Keratinocyte (primary cell): ENCODE measurements at regions not wholly inside any gene's neighbourhood (a gene's known extent, or its start where the extent isn't known, plus 50 kb on each side); places are given as distances from the start of the nearest gene placed in this dataset.
A peak's percentile ranks its signal among the peaks of the same experiment; 100 is the strongest.
"Not testable (repeated sequence)": the region's sequence is repeated elsewhere in the genome, so short reads cannot be mapped to it uniquely, and the experiment has no call there.

ENCODE experiments used
- DNase-seq: peaks from one replicate; pipeline ENCODE4 v3.0.0-alpha.2; 2011; ENCODE audit warnings: low read depth, missing footprints, low spot score
- FAIRE-seq: peaks from 2 replicates; lab custom pipeline; 2011; peaks lifted over from hg19 to GRCh38; lab: Jason Lieb, UNC
- H2AFZ ChIP-seq: 2 replicates; pipeline ENCODE4 v1.6.0; 2012; ENCODE audit warnings: low read length, control low read depth, inconsistent platforms; ENCODE audit not compliant: control insufficient read depth
- H3K27ac ChIP-seq: 2 replicates; pipeline ENCODE4 v1.5.1; 2011; ENCODE audit warnings: low read length; ENCODE audit not compliant: control insufficient read depth, insufficient read depth
- H3K27me3 ChIP-seq: 3 replicates; pipeline ENCODE4 v1.6.0; 2011; ENCODE audit warnings: low read length; ENCODE audit not compliant: control insufficient read depth, insufficient read depth; ENCODE audit errors: extremely low read depth
- H3K36me3 ChIP-seq, 2 experiments: 2 replicates in 1 of 2; 3 replicates in 1 of 2; pipeline ENCODE4 v1.5.1; 2011; ENCODE audit warnings: low read length in 2 of 2, mild to moderate bottlenecking in 1 of 2; ENCODE audit not compliant: control insufficient read depth in 2 of 2, insufficient read depth in 2 of 2; ENCODE audit errors: extremely low read depth in 1 of 2
- H3K4me1 ChIP-seq: 3 replicates; pipeline ENCODE4 v1.5.1; 2011; ENCODE audit warnings: low read length; ENCODE audit not compliant: control insufficient read depth, insufficient read depth; ENCODE audit errors: extremely low read depth
- H3K4me2 ChIP-seq: 3 replicates; pipeline ENCODE4 v1.6.0; 2011; ENCODE audit warnings: low read depth, low read length; ENCODE audit not compliant: control insufficient read depth, insufficient read depth; ENCODE audit errors: extremely low read depth
- H3K4me3 ChIP-seq, 3 experiments: fragments of 200-600 bp in 1 of 3; sonication (generic) in 1 of 3; 2 replicates in 2 of 3; 3 replicates in 1 of 3; pipeline ENCODE4 v1.5.1; 2011 to 2016; ENCODE audit warnings: low read length in 3 of 3, mild to moderate bottlenecking in 3 of 3, control low read depth in 2 of 3, inconsistent platforms in 1 of 3, low read depth in 1 of 3, mixed read lengths in 1 of 3, mixed run types in 1 of 3, moderate library complexity in 1 of 3; ENCODE audit not compliant: control insufficient read depth in 2 of 3, insufficient read depth in 2 of 3; ENCODE audit errors: extremely low read depth in 1 of 3
- H3K79me2 ChIP-seq: 2 replicates; pipeline ENCODE4 v1.6.0; 2012; ENCODE audit warnings: low read length; ENCODE audit not compliant: control insufficient read depth, insufficient read depth
- H3K9ac ChIP-seq: 3 replicates; pipeline ENCODE4 v1.6.0; 2011; ENCODE audit warnings: low read length; ENCODE audit not compliant: control insufficient read depth, insufficient read depth; ENCODE audit errors: extremely low read depth
- H3K9me1 ChIP-seq: 3 replicates; pipeline ENCODE4 v1.6.0; 2011; ENCODE audit warnings: low read length; ENCODE audit not compliant: control insufficient read depth, insufficient read depth; ENCODE audit errors: extremely low read depth
- H3K9me3 ChIP-seq: 2 replicates; pipeline ENCODE4 v1.5.1; 2012; ENCODE audit warnings: low read depth, low read length; ENCODE audit not compliant: control insufficient read depth
- H4K20me1 ChIP-seq: 3 replicates; pipeline ENCODE4 v1.6.0; 2011; ENCODE audit warnings: low read length; ENCODE audit not compliant: control insufficient read depth, insufficient read depth; ENCODE audit errors: extremely low read depth
- CTCF ChIP-seq, 3 experiments: IDR thresholded peaks in 1 of 3; conservative IDR thresholded peaks in 1 of 3; optimal IDR thresholded peaks in 1 of 3; 2 replicates in 2 of 3; 3 replicates in 1 of 3; pipeline versions ENCODE3 to v1.5.1; 2011; ENCODE audit warnings: low read length in 3 of 3, mild to moderate bottlenecking in 3 of 3, moderate library complexity in 2 of 3, control low read depth in 1 of 3, inconsistent platforms in 1 of 3; ENCODE audit not compliant: insufficient read depth in 2 of 3; ENCODE audit errors: extremely low read depth in 1 of 3
- EZH2 ChIP-seq: IDR thresholded peaks from one replicate; pipeline ENCODE4 v1.6.1; 2012; ENCODE audit warnings: inconsistent platforms, mild to moderate bottlenecking, low read length, moderate library complexity
- dilution Hi-C: fragments of 300-500 bp; cut with MboI; formaldehyde crosslinking; loops from one replicate; pipeline ENCODE4 v1.7.0; 2020; ENCODE audit warnings: low sequenced_read_pairs; ENCODE audit not compliant: extremely low pct_ligation_motif_present

- no peaks in the 10 kb centered on the region for H3K36me3 ChIP-seq
- dilution Hi-C loops: no loop called here
- peaks cover 13% of the 10 kb centered on the region for H3K4me1 ChIP-seq
- TF ChIP-seq CTCF (optimal IDR thresholded peaks at IDR 0.05 in 1 of 3, IDR thresholded peaks at IDR 0.05 in 1 of 3, conservative IDR thresholded peaks at IDR 0.05 in 1 of 3; ENCODE audit: extremely low read depth in 1 of 3, insufficient read depth in 2 of 3, low read length in 3 of 3) (no peak), EZH2 (no peak)
- FAIRE-seq (peak; percentile 84), DNase-seq (no peak)
- no peaks in the 10 kb centered on the region for H3K27me3 ChIP-seq
- H3K4me2 ChIP-seq: peak overlapping the region; percentile 33
- no peaks in the 10 kb centered on the region for H3K9me1 ChIP-seq
- H2AFZ ChIP-seq: peak overlapping the region; percentile 5
- no peak overlapping the region for H3K9ac ChIP-seq
- H3K79me2 ChIP-seq: no peaks in the 10 kb centered on the region
- no peaks in the 10 kb centered on the region for H4K20me1 ChIP-seq
- peak overlapping the region; percentile 39 for H3K27ac ChIP-seq
- H3K9me3 ChIP-seq: no peaks in the 10 kb centered on the region
- no peak overlapping the region for H3K4me3 ChIP-seq
Measured at GRCh38 chr6:81950877-81951276, 198.4 kb upstream of the TENT5A start.

DNA sequence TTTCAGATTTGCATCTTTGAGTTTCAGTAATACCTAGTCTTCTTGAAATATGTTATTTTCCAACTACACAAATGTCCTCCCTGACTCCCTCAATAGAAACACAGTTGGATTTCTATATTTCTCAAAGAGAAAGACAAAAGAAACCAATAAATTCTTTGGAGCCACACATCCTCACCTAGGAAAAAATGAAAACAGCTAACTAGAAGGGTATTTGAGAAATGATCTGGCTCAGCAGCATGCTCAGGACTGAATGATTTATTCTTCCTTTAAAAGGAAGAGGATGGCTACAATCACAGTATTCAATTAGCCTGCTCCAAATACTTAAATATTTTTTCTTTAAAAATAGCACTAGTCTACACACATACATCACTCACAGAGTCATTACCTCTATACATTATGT, 196.4 kb upstream of the TENT5A start:
- H3K9ac ChIP-seq: no peak overlapping the region
- no peaks in the 10 kb centered on the region for H3K27me3 ChIP-seq
- dilution Hi-C loops: no loop called here
- H3K4me3 ChIP-seq: no peak overlapping the region
- H4K20me1 ChIP-seq: no peaks in the 10 kb centered on the region
- H3K27ac ChIP-seq: no peak overlapping the region
- H3K4me2 ChIP-seq: no peak overlapping the region
- no peaks in the 10 kb centered on the region for H3K9me1 ChIP-seq
- FAIRE-seq (no peak), DNase-seq (no peak)
- H3K79me2 ChIP-seq: no peaks in the 10 kb centered on the region
- no peaks in the 10 kb centered on the region for H3K9me3 ChIP-seq
- H3K4me1 ChIP-seq: peaks cover 13% of the 10 kb centered on the region
- H2AFZ ChIP-seq: no peak overlapping the region
- H3K36me3 ChIP-seq: no peaks in the 10 kb centered on the region
- TF ChIP-seq EZH2: no peak
- no peak for TF ChIP-seq CTCF (optimal IDR thresholded peaks at IDR 0.05 in 1 of 3, IDR thresholded peaks at IDR 0.05 in 1 of 3, conservative IDR thresholded peaks at IDR 0.05 in 1 of 3; ENCODE audit: extremely low read depth in 1 of 3, insufficient read depth in 2 of 3, low read length in 3 of 3)

- dilution Hi-C loops, H3K79me2 ChIP-seq, H3K4me2 ChIP-seq, H3K27me3 ChIP-seq, FAIRE-seq, DNase-seq, H4K20me1 ChIP-seq, H3K9me3 ChIP-seq, H3K4me3 ChIP-seq, H3K36me3 ChIP-seq, H2AFZ ChIP-seq, H3K9me1 ChIP-seq, H3K27ac ChIP-seq, H3K9ac ChIP-seq: not testable (repeated sequence)
- H3K4me1 ChIP-seq: peaks cover 13% of the 10 kb centered on the region
Measured at GRCh38 chr6:81948196-81948595, 195.7 kb upstream of the TENT5A start.
